Activated CD8-positive, alpha-beta T cell treated with anti-CD3 and anti-CD28 coated beads for 36 hours (primary cell): ENCODE measurements at regions not wholly inside any gene's neighbourhood (a gene's known extent, or its start where the extent isn't known, plus 50 kb on each side); places are given as distances from the start of the nearest gene placed in this dataset.

Source experiments
- ATAC-seq: fragments of 200-7000 bp; cut with Tn5 transposase; one replicate; pipeline ENCODE4 v1.10.0; 2021; ENCODE audit warnings: mild to moderate bottlenecking, moderate library complexity
- CTCF ChIA-PET: fragments of 350-600 bp; sonication (Branson Sonifier 250); formaldehyde crosslinking; loops from one replicate; lab custom pipeline; 2021; ENCODE audit warnings: antibody characterized with exemption; lab: Charles Lee
- POLR2A ChIA-PET: fragments of 350-600 bp; sonication (Branson Sonifier 250); formaldehyde crosslinking; loops from one replicate; lab custom pipeline; 2021; ENCODE audit warnings: antibody characterized with exemption; lab: Charles Lee
- DNase-seq: peaks from one replicate; pipeline ENCODE4 v3.0.0-alpha.2; 2020
- H3K27ac Mint-ChIP-seq: one replicate; pipeline ENCODE4 v1.8.0; 2021; ENCODE audit warnings: mild to moderate bottlenecking, mixed read lengths
- H3K27me3 Mint-ChIP-seq: one replicate; pipeline ENCODE4 v1.8.0; 2021; ENCODE audit warnings: mixed read lengths
- H3K36me3 Mint-ChIP-seq: one replicate; pipeline ENCODE4 v1.8.0; 2021; ENCODE audit warnings: low read depth, mixed read lengths
- H3K4me1 Mint-ChIP-seq: one replicate; pipeline ENCODE4 v1.8.0; 2021; ENCODE audit warnings: low read depth, mixed read lengths
- H3K4me3 Mint-ChIP-seq: one replicate; pipeline ENCODE4 v1.8.0; 2021; ENCODE audit warnings: mild to moderate bottlenecking, moderate library complexity, mixed read lengths
- H3K9me3 Mint-ChIP-seq: one replicate; pipeline ENCODE4 v1.8.0; 2021; ENCODE audit warnings: mixed read lengths
- CTCF ChIP-seq: fragments of 200-600 bp; IDR thresholded peaks from one replicate; pipeline ENCODE4 v1.8.0; 2022; ENCODE audit warnings: antibody characterized with exemption, mild to moderate bottlenecking
- intact Hi-C: fragments of 100-400 bp; cut with micrococcal nuclease; formaldehyde crosslinking; loops from one replicate; pipeline ENCODE4 v1.10.0; 2022

GRCh38 chr4:58600290-58600689, 1490.1 kb upstream of the IGFBP7 start:
- no peak for DNase-seq
- Mint-ChIP-seq H3K27me3 (no peaks in the 10 kb centered on the region), H3K4me3 (no peak overlapping the region), H3K4me1 (no peaks in the 10 kb centered on the region), H3K36me3 (no peaks in the 10 kb centered on the region), H3K27ac (no peak overlapping the region), H3K9me3 (peaks cover 8% of the 10 kb centered on the region)
- POLR2A ChIA-PET = no interaction called here
- intact Hi-C loops = no loop called here
- CTCF ChIA-PET = no interaction called here
- no peak for TF ChIP-seq CTCF
- no peak for ATAC-seq

- intact Hi-C loops = no loop called here
- no peak for ATAC-seq
- no peak for DNase-seq
- Mint-ChIP-seq H3K36me3 (no peaks in the 10 kb centered on the region), H3K4me1 (no peaks in the 10 kb centered on the region), H3K27ac (no peak overlapping the region), H3K27me3 (no peaks in the 10 kb centered on the region), H3K9me3 (peaks cover 5% of the 10 kb centered on the region), H3K4me3 (no peak overlapping the region)
- CTCF ChIA-PET = no interaction called here
- POLR2A ChIA-PET = no interaction called here
- no peak for TF ChIP-seq CTCF
Measured at GRCh38 chr4:58590722-58591121, 1480.5 kb upstream of the IGFBP7 start.

GRCh38 chr4:58587856-58588255, 1477.7 kb upstream of the IGFBP7 start:
- ChIA-PET CTCF (no interaction called here), POLR2A (no interaction called here)
- DNase-seq (no peak), ATAC-seq (no peak)
- intact Hi-C loops = no loop called here
- no peak for TF ChIP-seq CTCF
- H3K4me1 Mint-ChIP-seq = no peaks in the 10 kb centered on the region
- H3K4me3 Mint-ChIP-seq = no peak overlapping the region
- no peaks in the 10 kb centered on the region for H3K36me3 Mint-ChIP-seq
- no peaks in the 10 kb centered on the region for H3K27me3 Mint-ChIP-seq
- no peak overlapping the region for H3K27ac Mint-ChIP-seq
- H3K9me3 Mint-ChIP-seq = peaks cover 14% of the 10 kb centered on the region

- intact Hi-C loops = no loop called here
- Mint-ChIP-seq H3K27ac (no peak overlapping the region), H3K4me3 (no peak overlapping the region), H3K27me3 (no peaks in the 10 kb centered on the region), H3K36me3 (no peaks in the 10 kb centered on the region), H3K4me1 (no peaks in the 10 kb centered on the region), H3K9me3 (peaks cover 13% of the 10 kb centered on the region)
- CTCF ChIA-PET = no interaction called here
- POLR2A ChIA-PET = no interaction called here
- DNase-seq (no peak), ATAC-seq (no peak)
- no peak for TF ChIP-seq CTCF
Measured at GRCh38 chr4:58566260-58566659, 1456.1 kb upstream of the IGFBP7 start.

GRCh38 chr4:58564695-58565475, 1454.7 kb upstream of the IGFBP7 start:
- TF ChIP-seq CTCF = no peak
- no peak overlapping the region for H3K4me3 Mint-ChIP-seq
- ChIA-PET POLR2A (no interaction called here), CTCF (no interaction called here)
- H3K27ac Mint-ChIP-seq = no peak overlapping the region
- no peaks in the 10 kb centered on the region for H3K4me1 Mint-ChIP-seq
- ATAC-seq = no peak
- DNase-seq = no peak
- no peaks in the 10 kb centered on the region for H3K36me3 Mint-ChIP-seq
- intact Hi-C loops = no loop called here
- no peaks in the 10 kb centered on the region for H3K27me3 Mint-ChIP-seq
- H3K9me3 Mint-ChIP-seq = peaks cover 13% of the 10 kb centered on the region
